ENCODE measurements at regions not wholly inside any gene's neighbourhood (a gene's known extent, or its start where the extent isn't known, plus 50 kb on each side); places are given as distances from the start of the nearest gene placed in this dataset.
"Not testable (repeated sequence)": the region's sequence is repeated elsewhere in the genome, so short reads cannot be mapped to it uniquely, and the experiment has no call there.

GRCh38 chr3:40753291-40753770 is 228.6 kb downstream of the ZNF621 start:
- no peak for DNase-seq (ENCODE audit: low read depth in 2 of 2)

- no peak for DNase-seq (ENCODE audit: low read depth in 2 of 2)
Measured at GRCh38 chr3:40753951-40754350, 229.2 kb downstream of the ZNF621 start.

GRCh38 chr3:40754994-40755393 is 230.2 kb downstream of the ZNF621 start:
- DNase-seq (ENCODE audit: low read depth in 2 of 2) = no peak

- no peak for DNase-seq (ENCODE audit: low read depth in 2 of 2)
Measured at GRCh38 chr3:40756500-40756899, 231.7 kb downstream of the ZNF621 start.

- DNase-seq (ENCODE audit: low read depth in 2 of 2) = not testable (repeated sequence)
Measured at GRCh38 chr3:40762771-40763170, 238.0 kb downstream of the ZNF621 start.

GRCh38 chr3:40763807-40764206 is 239.0 kb downstream of the ZNF621 start:
- DNase-seq (ENCODE audit: low read depth in 2 of 2) = no peak

- no peak for DNase-seq (ENCODE audit: low read depth in 2 of 2)
Measured at GRCh38 chr3:40764747-40765146, 240.0 kb downstream of the ZNF621 start.

- DNase-seq (ENCODE audit: low read depth in 2 of 2) = no peak
Measured at GRCh38 chr3:40765884-40766283, 241.1 kb downstream of the ZNF621 start.

- DNase-seq (ENCODE audit: low read depth in 2 of 2) = no peak
Measured at GRCh38 chr3:40766396-40766795, 241.6 kb downstream of the ZNF621 start.

GRCh38 chr3:40768046-40768445 is 243.3 kb downstream of the ZNF621 start:
- DNase-seq (ENCODE audit: low read depth in 2 of 2) = no peak

- no peak for DNase-seq (ENCODE audit: low read depth in 2 of 2)
Measured at GRCh38 chr3:40768536-40768935, 243.8 kb downstream of the ZNF621 start.

- no peak for DNase-seq (ENCODE audit: low read depth in 2 of 2)
Measured at GRCh38 chr3:40770061-40770460, 245.3 kb downstream of the ZNF621 start.

GRCh38 chr3:40771112-40771511 is 246.4 kb downstream of the ZNF621 start:
- DNase-seq (ENCODE audit: low read depth in 2 of 2) = no peak

- DNase-seq (ENCODE audit: low read depth in 2 of 2) = no peak
Measured at GRCh38 chr3:40779039-40779438, 254.3 kb downstream of the ZNF621 start.

GRCh38 chr3:40780291-40780924 is 255.6 kb downstream of the ZNF621 start:
- no peak for DNase-seq (ENCODE audit: low read depth in 2 of 2)

- no peak for DNase-seq (ENCODE audit: low read depth in 2 of 2)
Measured at GRCh38 chr3:40780925-40781406, 256.2 kb downstream of the ZNF621 start.

- DNase-seq (ENCODE audit: low read depth in 2 of 2) = no peak
Measured at GRCh38 chr3:40782111-40782721, 257.5 kb downstream of the ZNF621 start.

- DNase-seq (ENCODE audit: low read depth in 2 of 2) = no peak
Measured at GRCh38 chr3:40790746-40791145, 266.0 kb downstream of the ZNF621 start.

GRCh38 chr3:40793730-40794129 is 269.0 kb downstream of the ZNF621 start:
- DNase-seq (ENCODE audit: low read depth in 2 of 2) = no peak

- no peak for DNase-seq (ENCODE audit: low read depth in 2 of 2)
Measured at GRCh38 chr3:40800343-40800742, 275.6 kb downstream of the ZNF621 start.

GRCh38 chr3:40801284-40801741 is 276.6 kb downstream of the ZNF621 start:
- no peak for DNase-seq (ENCODE audit: low read depth in 2 of 2)

- DNase-seq (ENCODE audit: low read depth in 2 of 2) = no peak
Measured at GRCh38 chr3:40803311-40803710, 278.6 kb downstream of the ZNF621 start.

GRCh38 chr3:40805456-40805855 is 280.7 kb downstream of the ZNF621 start:
- no peak for DNase-seq (ENCODE audit: low read depth in 2 of 2)

Measured in stimulated activated CD4-positive, alpha-beta T cell treated with anti-CD3 and anti-CD28 coated beads, Interleukin-15, amount 100 ng/mL, for 48 hours (primary cell).